Transverse colon (tissue), 4 donors: ENCODE measurements at regions not wholly inside any gene's neighbourhood (a gene's known extent, or its start where the extent isn't known, plus 50 kb on each side); places are given as distances from the start of the nearest gene placed in this dataset.

Experiments
- DNase-seq: peaks from one replicate; pipeline ENCODE4 v3.0.0-alpha.2; 2019
- H3K27ac ChIP-seq, 4 donors: fragments of 200-600 bp; sonication (generic); 2 replicates each; pipeline ENCODE4 v1.5.1; 2016 to 2018; ENCODE audit warnings: inconsistent platforms in 4 of 4
- H3K27me3 ChIP-seq: fragments of 200-600 bp; sonication (generic); 2 replicates; pipeline ENCODE4 v1.5.1; 2017; ENCODE audit warnings: inconsistent platforms
- H3K36me3 ChIP-seq, 4 donors: fragments of 200-600 bp; sonication (generic); 2 replicates each; pipeline ENCODE4 v1.5.1; 2017 to 2019; ENCODE audit warnings: inconsistent platforms in 4 of 4
- H3K4me1 ChIP-seq, 4 donors: fragments of 200-600 bp; sonication (generic); 2 replicates each; pipeline ENCODE4 v1.5.1; 2017 to 2020; ENCODE audit warnings: inconsistent platforms in 4 of 4
- H3K4me3 ChIP-seq, 4 donors: fragments of 200-600 bp; sonication (generic); 1 replicate in 1 of 4; 2 replicates in 3 of 4; pipeline versions ENCODE4 v1.5.1 to v1.6.1; 2017 to 2019; ENCODE audit warnings: inconsistent platforms in 4 of 4
- H3K9me3 ChIP-seq, 2 donors: fragments of 200-600 bp; sonication (generic); 2 replicates each; pipeline ENCODE4 v1.5.1; 2017 to 2019; ENCODE audit warnings: inconsistent platforms in 2 of 2
- CTCF ChIP-seq, 5 experiments: fragments of 200-600 bp in 3 of 5; fragments of 450-650 bp in 2 of 5; sonication (generic) in 3 of 5; IDR thresholded peaks; 1 replicate in 2 of 5; 2 replicates in 3 of 5; pipeline ENCODE4 v1.5.1; 2016 to 2017; ENCODE audit warnings: antibody characterized with exemption in 5 of 5, inconsistent platforms in 3 of 5, mild to moderate bottlenecking in 2 of 5, moderate library complexity in 1 of 5
- EP300 ChIP-seq: sonication (generic); formaldehyde crosslinking; IDR thresholded peaks from one replicate; pipeline ENCODE4 v1.6.1; 2017; ENCODE audit warnings: antibody characterized with exemption, low read depth
- POLR2A ChIP-seq: fragments of 450-650 bp; IDR thresholded peaks from one replicate; pipeline ENCODE4 v1.6.1; 2016; ENCODE audit warnings: antibody characterized with exemption, mild to moderate bottlenecking, moderate library complexity
- POLR2AphosphoS5 ChIP-seq, 3 donors: sonication (generic); formaldehyde crosslinking; IDR thresholded peaks; one replicate each; pipeline ENCODE4 v1.6.1; 2016; ENCODE audit warnings: antibody characterized with exemption in 3 of 3
- WGBS, 2 donors: methylation state at CpG; one replicate each; pipeline ENCODE4 v1.1.5; 2018; ENCODE audit warnings: low coverage in 1 of 2; 5-methylcytosine and 5-hydroxymethylcytosine counted together
- in situ Hi-C, 4 donors: fragments of 200-750 bp; cut with MboI; loops; one replicate each; pipeline versions ENCODE4 v1.15.0 to v1.15.1; 2017; ENCODE audit warnings: low sequenced_read_pairs in 3 of 4, low pct_ligation_motif_present in 1 of 4, low pct_unique_long_range_greater_than_20kb in 1 of 4
- intact Hi-C: fragments of 100-400 bp; cut with DNase I; formaldehyde crosslinking; loops from one replicate; pipeline ENCODE4 v1.15.1; 2023; ENCODE audit warnings: low total_unique reads

DNA sequence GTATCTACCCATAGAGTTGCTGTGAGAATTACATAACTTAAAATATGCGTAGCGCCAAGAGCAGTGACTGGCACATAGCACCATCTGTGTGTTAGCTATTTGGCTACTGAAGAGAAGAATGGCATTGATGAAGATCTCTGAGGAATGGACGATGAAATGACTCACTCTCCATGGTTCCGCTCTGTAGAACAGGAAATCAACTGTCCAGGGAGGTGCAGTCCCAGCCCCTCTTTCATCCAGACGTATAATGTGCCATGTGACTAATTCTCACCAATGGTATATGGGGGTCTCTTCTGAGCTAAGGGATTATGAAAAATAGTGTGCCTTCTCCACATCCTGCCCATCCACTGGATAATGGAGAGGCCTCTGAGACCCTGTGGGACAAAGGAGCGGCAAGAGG, 254.8 kb downstream of the CYP26B1 start:
- DNase-seq: no peak
- WGBS, 2 donors: 85% methylated on average over 5 to 6 of the region's 6 CpGs
- no peaks in the 10 kb centered on the region for H3K36me3 ChIP-seq
- no peaks in the 10 kb centered on the region for H3K4me1 ChIP-seq
- intact Hi-C loops: no loop called here
- H3K27ac ChIP-seq: no peak overlapping the region
- in situ Hi-C loops: no loop called here
- H3K4me3 ChIP-seq: no peak overlapping the region
- H3K9me3 ChIP-seq: no peaks in the 10 kb centered on the region
- H3K27me3 ChIP-seq: no peaks in the 10 kb centered on the region
- TF ChIP-seq EP300 (no peak), POLR2AphosphoS5 (IDR thresholded peaks at IDR 0.05) (no peak), CTCF (IDR thresholded peaks at IDR 0.05) (no peak)

- no peaks in the 10 kb centered on the region for H3K9me3 ChIP-seq
- no peak overlapping the region for H3K27ac ChIP-seq
- no peaks in the 10 kb centered on the region for H3K27me3 ChIP-seq
- intact Hi-C loops (no loop called here), in situ Hi-C loops (no loop called here)
- no peak for TF ChIP-seq POLR2A
- no peak for TF ChIP-seq EP300
- no peak for TF ChIP-seq CTCF (IDR thresholded peaks at IDR 0.05)
- TF ChIP-seq POLR2AphosphoS5 (IDR thresholded peaks at IDR 0.05): no peak
- no peaks in the 10 kb centered on the region for H3K4me1 ChIP-seq
- no peak for DNase-seq
- WGBS, 2 donors: 80% methylated on average over 2 of the region's 2 CpGs; no CpG with 5 or more reads in 1 of the 2 donors
- H3K36me3 ChIP-seq: no peaks in the 10 kb centered on the region
- no peak overlapping the region for H3K4me3 ChIP-seq
Measured at GRCh38 chr2:71892423-71892730, 255.3 kb downstream of the CYP26B1 start.

DNA sequence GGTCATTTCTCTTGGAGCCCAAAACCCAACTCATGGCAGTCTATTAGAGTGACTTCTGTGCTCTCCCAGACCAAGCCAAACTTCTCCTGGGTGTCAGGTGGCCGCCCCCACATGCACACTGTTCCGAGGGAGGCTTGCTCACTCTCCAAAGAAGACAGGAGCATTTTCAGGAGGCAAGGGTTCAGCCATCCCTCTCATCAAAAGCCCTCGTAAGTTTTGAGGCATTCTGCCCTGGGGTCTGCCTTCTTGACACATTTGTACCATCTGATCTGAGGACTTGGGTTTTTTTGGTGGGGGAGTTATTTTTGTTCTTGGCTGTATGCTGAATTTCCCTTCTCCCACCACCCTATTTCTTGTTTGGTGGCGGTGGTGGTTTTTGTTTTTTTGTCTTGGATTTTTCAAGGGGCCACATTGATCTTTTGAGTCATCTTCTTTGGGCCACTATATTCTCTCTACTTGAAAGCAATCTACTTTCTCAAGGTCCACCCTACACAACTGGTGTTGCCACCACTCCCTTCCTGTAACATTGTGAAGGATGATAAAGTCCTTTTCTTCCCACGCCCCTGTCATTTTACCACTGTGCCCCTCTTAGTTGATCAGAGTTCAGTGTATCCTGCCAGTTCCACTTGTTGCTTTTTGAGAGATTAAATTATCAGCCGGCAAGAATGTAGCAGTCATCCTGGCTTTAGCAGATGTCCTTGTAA, 255.8 kb downstream of the CYP26B1 start:
- TF ChIP-seq POLR2AphosphoS5 (IDR thresholded peaks at IDR 0.05) (no peak), CTCF (IDR thresholded peaks at IDR 0.05) (no peak), EP300 (no peak), POLR2A (no peak)
- 71 to 81% methylated on average over 4 to 6 of the region's 6 CpGs for WGBS, 2 donors

GRCh38 chr2:71891155-71891554, 256.5 kb downstream of the CYP26B1 start:
- WGBS, 2 donors: 79% methylated on average over 5 of the region's 5 CpGs; no CpG with 5 or more reads in 1 of the 2 donors

More for the DNA sequence above, 255.8 kb downstream of the CYP26B1 start:
- intact Hi-C loops: no loop called here
- no peaks in the 10 kb centered on the region for H3K27me3 ChIP-seq
- no peaks in the 10 kb centered on the region for H3K4me1 ChIP-seq
- no peak overlapping the region for H3K27ac ChIP-seq
- no peaks in the 10 kb centered on the region for H3K9me3 ChIP-seq
- no peak for DNase-seq
- H3K36me3 ChIP-seq: no peaks in the 10 kb centered on the region
- in situ Hi-C loops: no loop called here
- no peak overlapping the region for H3K4me3 ChIP-seq

More at GRCh38 chr2:71891155-71891554, 256.5 kb downstream of the CYP26B1 start:
- DNase-seq: no peak
- TF ChIP-seq POLR2AphosphoS5 (IDR thresholded peaks at IDR 0.05) (no peak), CTCF (IDR thresholded peaks at IDR 0.05) (no peak), POLR2A (no peak)
- Histone ChIP-seq H3K4me1 (no peaks in the 10 kb centered on the region), H3K4me3 (no peak overlapping the region), H3K9me3 (no peaks in the 10 kb centered on the region), H3K36me3 (no peaks in the 10 kb centered on the region), H3K27ac (no peak overlapping the region), H3K27me3 (no peaks in the 10 kb centered on the region)
- intact Hi-C loops (no loop called here), in situ Hi-C loops (no loop called here)
